Aorta (tissue), 5 donors: ENCODE measurements at regions not wholly inside any gene's neighbourhood (a gene's known extent, or its start where the extent isn't known, plus 50 kb on each side); places are given as distances from the start of the nearest gene placed in this dataset.

Source experiments
- ATAC-seq: fragments of 200-7000 bp; cut with Tn5 transposase; one replicate; pipeline ENCODE4 v1.9.1; 2022; ENCODE audit warnings: moderate library complexity; ENCODE audit not compliant: low FRiP score
- DNase-seq, 2 donors: peaks; one replicate each; pipeline ENCODE4 v3.0.0-alpha.2; 2020
- H3K27ac ChIP-seq, 2 donors: one replicate each; pipeline ENCODE4 v1.5.1; 2013; ENCODE audit warnings: low read length in 2 of 2, mild to moderate bottlenecking in 2 of 2, moderate library complexity in 2 of 2, control low read depth in 1 of 2, inconsistent platforms in 1 of 2, low read depth in 1 of 2
- H3K27me3 ChIP-seq, 2 donors: one replicate each; pipeline ENCODE4 v1.6.1; 2013; ENCODE audit warnings: control low read depth in 1 of 2, low read length in 1 of 2, mild to moderate bottlenecking in 1 of 2, moderate library complexity in 1 of 2; ENCODE audit not compliant: insufficient read depth in 2 of 2, control insufficient read depth in 1 of 2
- H3K36me3 ChIP-seq, 2 donors: one replicate each; pipeline ENCODE4 v1.6.1; 2013; ENCODE audit warnings: control low read depth in 1 of 2, low read length in 1 of 2, mild to moderate bottlenecking in 1 of 2; ENCODE audit not compliant: insufficient read depth in 2 of 2, control insufficient read depth in 1 of 2
- H3K4me1 ChIP-seq, 2 donors: one replicate each; pipeline ENCODE4 v1.6.1; 2013; ENCODE audit warnings: low read length in 2 of 2, control low read depth in 1 of 2, mild to moderate bottlenecking in 1 of 2, moderate library complexity in 1 of 2; ENCODE audit not compliant: insufficient read depth in 2 of 2, control insufficient read depth in 1 of 2
- H3K4me3 ChIP-seq, 2 donors: one replicate each; pipeline ENCODE4 v1.5.1; 2013; ENCODE audit warnings: low read length in 2 of 2, control low read depth in 1 of 2, mild to moderate bottlenecking in 1 of 2
- H3K9me3 ChIP-seq: one replicate; pipeline ENCODE4 v1.6.1; 2013; ENCODE audit warnings: mild to moderate bottlenecking, low read length; ENCODE audit not compliant: control insufficient read depth
- WGBS, 2 donors: extraction: QIAGEN DNeasy Blood & Tissue Kit; methylation state at CpG; one replicate each; pipeline ENCODE4 v1.1.7; 2013; 5-methylcytosine and 5-hydroxymethylcytosine counted together
- intact Hi-C, 2 donors: fragments of 100-400 bp; cut with DNase I; formaldehyde crosslinking; loops; one replicate each; pipeline versions ENCODE4 v1.14.2 to v1.15.0; 2022
- donor health status: healthy with polysubstance abuse.
- donor health status: Bipolar disorder and iron deficiency.
- donor health status: DM: no; HTN: no; CAD: no.
- donor health status: DM: no; HTN: no; CAD: no.
- donor health status: DM: yes; HTN: yes; CAD: no.

GRCh38 chr3:109939817-109940216 lies 602.5 kb upstream of the DPPA4 start:
- intact Hi-C loops: no loop called here
- Histone ChIP-seq H3K4me1 (no peaks in the 10 kb centered on the region), H3K4me3 (no peak overlapping the region), H3K9me3 (no peaks in the 10 kb centered on the region), H3K27me3 (no peaks in the 10 kb centered on the region), H3K27ac (no peak overlapping the region), H3K36me3 (no peaks in the 10 kb centered on the region)
- WGBS, 2 donors: 0 to 50% methylated on average over 1 of the region's 1 CpG
- ATAC-seq: no peak
- DNase-seq: no peak

GRCh38 chr3:109943181-109943580 lies 605.8 kb upstream of the DPPA4 start:
- Histone ChIP-seq H3K36me3 (no peaks in the 10 kb centered on the region), H3K27ac (no peak overlapping the region), H3K4me1 (no peaks in the 10 kb centered on the region), H3K4me3 (no peak overlapping the region), H3K27me3 (no peaks in the 10 kb centered on the region), H3K9me3 (no peaks in the 10 kb centered on the region)
- intact Hi-C loops: no loop called here
- no peak for DNase-seq
- no peak for ATAC-seq
- 92 to 95% methylated on average over 3 of the region's 3 CpGs for WGBS, 2 donors

GRCh38 chr3:109944836-109945235 lies 607.5 kb upstream of the DPPA4 start:
- Histone ChIP-seq H3K9me3 (no peaks in the 10 kb centered on the region), H3K4me1 (no peaks in the 10 kb centered on the region), H3K4me3 (no peak overlapping the region), H3K27ac (no peak overlapping the region), H3K27me3 (no peaks in the 10 kb centered on the region), H3K36me3 (no peaks in the 10 kb centered on the region)
- ATAC-seq (no peak), DNase-seq (no peak)
- WGBS, 2 donors: 57 to 68% methylated on average over 5 of the region's 5 CpGs
- intact Hi-C loops: no loop called here

- no peaks in the 10 kb centered on the region for H3K9me3 ChIP-seq
- intact Hi-C loops: no loop called here
- no peaks in the 10 kb centered on the region for H3K36me3 ChIP-seq
- H3K27ac ChIP-seq: no peak overlapping the region
- WGBS, 2 donors: 64 to 82% methylated on average over 2 of the region's 2 CpGs
- DNase-seq: no peak
- no peak for ATAC-seq
- H3K4me3 ChIP-seq: no peak overlapping the region
- no peaks in the 10 kb centered on the region for H3K4me1 ChIP-seq
- no peaks in the 10 kb centered on the region for H3K27me3 ChIP-seq
These were observed 615.6 kb upstream of the DPPA4 start for GRCh38 chr3:109952924-109953323.

GRCh38 chr3:109963831-109964230 lies 626.5 kb upstream of the DPPA4 start:
- DNase-seq: no peak
- peaks cover 0 to 2% of the 10 kb centered on the region in 2 donors for H3K27me3 ChIP-seq
- H3K4me3 ChIP-seq: no peak overlapping the region
- no peak for ATAC-seq
- H3K27ac ChIP-seq: no peak overlapping the region
- WGBS, 2 donors: 81 to 82% methylated on average over 4 of the region's 4 CpGs
- H3K4me1 ChIP-seq: no peaks in the 10 kb centered on the region
- H3K9me3 ChIP-seq: no peaks in the 10 kb centered on the region
- no peaks in the 10 kb centered on the region for H3K36me3 ChIP-seq
- intact Hi-C loops: no loop called here

GRCh38 chr3:109973733-109974132 lies 636.4 kb upstream of the DPPA4 start:
- no peaks in the 10 kb centered on the region for H3K36me3 ChIP-seq
- DNase-seq: no peak
- no peak overlapping the region for H3K4me3 ChIP-seq
- H3K27me3 ChIP-seq: no peaks in the 10 kb centered on the region
- WGBS, 2 donors: 20 to 21% methylated on average over 4 of the region's 4 CpGs
- H3K4me1 ChIP-seq: no peaks in the 10 kb centered on the region
- no peak overlapping the region for H3K27ac ChIP-seq
- no peak for ATAC-seq
- H3K9me3 ChIP-seq: peaks cover 2% of the 10 kb centered on the region
- intact Hi-C loops: no loop called here

GRCh38 chr3:109977897-109978296 lies 640.6 kb upstream of the DPPA4 start:
- H3K4me3 ChIP-seq: no peak overlapping the region
- intact Hi-C loops: no loop called here
- H3K4me1 ChIP-seq: no peaks in the 10 kb centered on the region
- H3K36me3 ChIP-seq: no peaks in the 10 kb centered on the region
- DNase-seq: no peak
- H3K9me3 ChIP-seq: peaks cover 2% of the 10 kb centered on the region
- WGBS, 2 donors: 76 to 85% methylated on average over 4 of the region's 4 CpGs
- H3K27ac ChIP-seq: no peak overlapping the region
- no peak for ATAC-seq
- H3K27me3 ChIP-seq: no peaks in the 10 kb centered on the region

GRCh38 chr3:109982201-109982600 lies 644.9 kb upstream of the DPPA4 start:
- 90 to 94% methylated on average over 1 of the region's 1 CpG for WGBS, 2 donors
- H3K9me3 ChIP-seq: no peaks in the 10 kb centered on the region
- H3K4me3 ChIP-seq: no peak overlapping the region
- H3K36me3 ChIP-seq: no peaks in the 10 kb centered on the region
- H3K4me1 ChIP-seq: no peaks in the 10 kb centered on the region
- no peak for DNase-seq
- no peak overlapping the region for H3K27ac ChIP-seq
- ATAC-seq: no peak
- intact Hi-C loops: no loop called here
- no peaks in the 10 kb centered on the region for H3K27me3 ChIP-seq

- H3K9me3 ChIP-seq: no peaks in the 10 kb centered on the region
- no peaks in the 10 kb centered on the region for H3K4me1 ChIP-seq
- H3K27me3 ChIP-seq: no peaks in the 10 kb centered on the region
- ATAC-seq (no peak), DNase-seq (no peak)
- H3K27ac ChIP-seq: no peak overlapping the region
- H3K36me3 ChIP-seq: no peaks in the 10 kb centered on the region
- no peak overlapping the region for H3K4me3 ChIP-seq
- intact Hi-C loops: no loop called here
These were observed 647.6 kb upstream of the DPPA4 start for GRCh38 chr3:109984976-109985375.
